Endothelial cell of umbilical vein (primary cell): ENCODE measurements at regions not wholly inside any gene's neighbourhood (a gene's known extent, or its start where the extent isn't known, plus 50 kb on each side); places are given as distances from the start of the nearest gene placed in this dataset.

Experiments
- BruUV-seq: library from RNA; stranded (reverse); fragments of 400-500 nt; replicated peaks from 2 replicates; lab custom pipeline; 2021; lab: Mats Ljungman, UMichigan
- CTCF ChIA-PET: fragments of 300-600, 350-600 bp; sonication (Branson Sonifier 250); formaldehyde crosslinking; loops from one replicate; lab custom pipeline; 2021; ENCODE audit warnings: antibody characterized with exemption, inconsistent platforms; lab: Charles Lee
- POLR2A ChIA-PET: fragments of 300-600, 350-600 bp; sonication (Branson Sonifier 250); formaldehyde crosslinking; loops from one replicate; lab custom pipeline; 2021; ENCODE audit warnings: antibody characterized with exemption, inconsistent platforms; lab: Charles Lee
- DNase-seq: peaks from one replicate; pipeline ENCODE4 v3.0.0-alpha.2; 2011; ENCODE audit warnings: low read depth, low spot score
- FAIRE-seq: peaks from 2 replicates; lab custom pipeline; 2011; peaks lifted over from hg19 to GRCh38; lab: Jason Lieb, UNC
- H2AFZ ChIP-seq: 2 replicates; pipeline ENCODE4 v1.6.0; 2012; ENCODE audit warnings: low read depth, low read length, control low read depth, inconsistent platforms
- H3K27ac ChIP-seq: 2 replicates; pipeline ENCODE4 v1.5.1; 2011; ENCODE audit warnings: low read depth, mild to moderate bottlenecking, control low read depth, low read length, moderate library complexity; ENCODE audit not compliant: insufficient read depth
- H3K27me3 ChIP-seq, 2 experiments: 2 replicates each; pipeline versions ENCODE4 v1.6.0 to v1.6.1; 2011; ENCODE audit warnings: low read length in 2 of 2, mixed read lengths in 1 of 2; ENCODE audit not compliant: control insufficient read depth in 2 of 2, insufficient read depth in 2 of 2
- H3K36me3 ChIP-seq, 2 experiments: 2 replicates in 1 of 2; 3 replicates in 1 of 2; pipeline ENCODE4 v1.5.1; 2011; ENCODE audit warnings: low read length in 2 of 2, mild to moderate bottlenecking in 1 of 2, moderate library complexity in 1 of 2; ENCODE audit not compliant: control insufficient read depth in 2 of 2, insufficient read depth in 2 of 2; ENCODE audit errors: extremely low read depth in 1 of 2
- H3K4me1 ChIP-seq: 3 replicates; pipeline ENCODE4 v1.5.1; 2011; ENCODE audit warnings: mild to moderate bottlenecking, low read length; ENCODE audit not compliant: control insufficient read depth, insufficient read depth; ENCODE audit errors: extremely low read depth
- H3K4me2 ChIP-seq: 2 replicates; pipeline ENCODE4 v1.6.1; 2011; ENCODE audit warnings: low read length, control low read depth, mixed read lengths; ENCODE audit not compliant: insufficient read depth
- H3K4me3 ChIP-seq, 3 experiments: fragments of 200-600 bp in 1 of 3; sonication (generic), shearing (Covaris generic) in 1 of 3; replicated peaks in 1 of 3; 2 replicates each; pipeline ENCODE4 v1.5.1; 2011 to 2016; ENCODE audit warnings: control low read depth in 3 of 3, low read length in 3 of 3, mild to moderate bottlenecking in 2 of 3, inconsistent platforms in 1 of 3, low read depth in 1 of 3, moderate library complexity in 1 of 3; ENCODE audit not compliant: insufficient read depth in 1 of 3
- H3K79me2 ChIP-seq: 2 replicates; pipeline ENCODE4 v1.6.0; 2012; ENCODE audit warnings: low read length, inconsistent platforms; ENCODE audit not compliant: control insufficient read depth, insufficient read depth
- H3K9ac ChIP-seq: replicated peaks from 2 replicates; pipeline ENCODE3; 2011; ENCODE audit warnings: low read length, control low read depth; ENCODE audit not compliant: insufficient read depth; ENCODE audit errors: extremely low read depth
- H3K9me1 ChIP-seq: replicated peaks from 3 replicates; pipeline ENCODE4 v1.6.0; 2011; ENCODE audit warnings: mild to moderate bottlenecking, low read length; ENCODE audit not compliant: control insufficient read depth, insufficient read depth; ENCODE audit errors: extremely low read depth
- H3K9me3 ChIP-seq: replicated peaks from 2 replicates; pipeline ENCODE4 v1.5.1; 2012; ENCODE audit warnings: low read length, inconsistent platforms; ENCODE audit not compliant: control insufficient read depth, insufficient read depth
- H4K20me1 ChIP-seq: replicated peaks from 2 replicates; pipeline ENCODE3; 2011; ENCODE audit warnings: mild to moderate bottlenecking, low read length; ENCODE audit not compliant: control insufficient read depth, insufficient read depth; ENCODE audit errors: extremely low read depth
- CTCF ChIP-seq, 2 donors: IDR thresholded peaks; 1 replicate in 1 of 2; 2 replicates in 1 of 2; pipeline ENCODE4 v1.5.1; 2011; ENCODE audit warnings: low read length in 2 of 2, mild to moderate bottlenecking in 2 of 2, moderate library complexity in 2 of 2, control low read depth in 1 of 2, inconsistent platforms in 1 of 2, low read depth in 1 of 2; ENCODE audit not compliant: insufficient read depth in 1 of 2; ENCODE audit errors: extremely low read depth in 1 of 2
- EZH2 ChIP-seq: IDR thresholded peaks from 2 replicates; pipeline ENCODE4 v1.6.1; 2012; ENCODE audit warnings: borderline replicate concordance, low read depth, mild to moderate bottlenecking, moderate library complexity, low read length, inconsistent platforms; ENCODE audit not compliant: severe bottlenecking
- FOS ChIP-seq: IDR thresholded peaks from 2 replicates; pipeline ENCODE4 v1.6.1; 2011; ENCODE audit warnings: mild to moderate bottlenecking, low read length, moderate library complexity, borderline replicate concordance; ENCODE audit not compliant: insufficient read depth
- GATA2 ChIP-seq: IDR thresholded peaks from 2 replicates; pipeline ENCODE4 v1.7.0; 2011; ENCODE audit warnings: low read depth, mild to moderate bottlenecking, moderate library complexity, mixed read lengths, low read length; ENCODE audit not compliant: insufficient read length, insufficient read depth
- JUN ChIP-seq: IDR thresholded peaks from 2 replicates; pipeline ENCODE4 v1.6.1; 2011; ENCODE audit warnings: borderline replicate concordance, low read depth; ENCODE audit not compliant: insufficient read length, insufficient read depth
- MAX ChIP-seq: IDR thresholded peaks from 2 replicates; pipeline ENCODE4 v1.6.1; 2011; ENCODE audit not compliant: insufficient read depth, insufficient read length
- MYC ChIP-seq: IDR thresholded peaks from one replicate; pipeline ENCODE4 v1.6.1; 2011; ENCODE audit warnings: mild to moderate bottlenecking, low read depth, low read length
- POLR2AphosphoS5 ChIP-seq: IDR thresholded peaks from 2 replicates; pipeline ENCODE4 v1.6.1; 2012; ENCODE audit warnings: low read depth, mild to moderate bottlenecking, control low read depth, low read length, moderate library complexity; ENCODE audit not compliant: insufficient read depth
- dilution Hi-C: fragments of 300-500 bp; cut with MboI; formaldehyde crosslinking; loops from one replicate; pipeline ENCODE4 v1.15.0; 2019; ENCODE audit warnings: low sequenced_read_pairs; ENCODE audit not compliant: extremely low pct_ligation_motif_present
- intact Hi-C: fragments of 100-400 bp; cut with micrococcal nuclease; formaldehyde crosslinking; loops from one replicate; pipeline ENCODE4 v1.10.0; 2022

GRCh38 chr5:145118127-145118526 is 717.0 kb downstream of the PRELID2 start:
- DNase-seq (no peak), FAIRE-seq (no peak)
- no peaks in the 10 kb centered on the region for H3K36me3 ChIP-seq
- no peak overlapping the region for H3K4me3 ChIP-seq
- intact Hi-C loops (no loop called here), dilution Hi-C loops (no loop called here)
- H3K79me2 ChIP-seq, result no peaks in the 10 kb centered on the region
- H3K4me1 ChIP-seq, result no peaks in the 10 kb centered on the region
- BruUV-seq, result no TSS peak
- H3K9ac ChIP-seq, result no peak overlapping the region
- CTCF ChIA-PET, result no interaction called here
- no peak overlapping the region for H3K4me2 ChIP-seq
- H3K9me1 ChIP-seq, result no peaks in the 10 kb centered on the region
- POLR2A ChIA-PET, result no interaction called here
- H2AFZ ChIP-seq, result no peak overlapping the region
- H4K20me1 ChIP-seq, result no peaks in the 10 kb centered on the region
- TF ChIP-seq FOS, result no peak
- TF ChIP-seq CTCF (IDR thresholded peaks at IDR 0.05; ENCODE audit: extremely low read depth in 1 of 2, insufficient read depth in 1 of 2, low read depth in 1 of 2, low read length in 2 of 2), result no peak
- no peak for TF ChIP-seq MAX
- no peak for TF ChIP-seq POLR2AphosphoS5
- no peak for TF ChIP-seq GATA2
- no peak for TF ChIP-seq EZH2
- TF ChIP-seq MYC, result no peak
- no peak for TF ChIP-seq JUN
- H3K27me3 ChIP-seq, result no peaks in the 10 kb centered on the region
- H3K9me3 ChIP-seq, result no peaks in the 10 kb centered on the region
- H3K27ac ChIP-seq, result no peak overlapping the region
